ENCODE measurements at regions not wholly inside any gene's neighbourhood (a gene's known extent, or its start where the extent isn't known, plus 50 kb on each side); places are given as distances from the start of the nearest gene placed in this dataset.
"Not testable (repeated sequence)": the region's sequence is repeated elsewhere in the genome, so short reads cannot be mapped to it uniquely, and the experiment has no call there.

DNA sequence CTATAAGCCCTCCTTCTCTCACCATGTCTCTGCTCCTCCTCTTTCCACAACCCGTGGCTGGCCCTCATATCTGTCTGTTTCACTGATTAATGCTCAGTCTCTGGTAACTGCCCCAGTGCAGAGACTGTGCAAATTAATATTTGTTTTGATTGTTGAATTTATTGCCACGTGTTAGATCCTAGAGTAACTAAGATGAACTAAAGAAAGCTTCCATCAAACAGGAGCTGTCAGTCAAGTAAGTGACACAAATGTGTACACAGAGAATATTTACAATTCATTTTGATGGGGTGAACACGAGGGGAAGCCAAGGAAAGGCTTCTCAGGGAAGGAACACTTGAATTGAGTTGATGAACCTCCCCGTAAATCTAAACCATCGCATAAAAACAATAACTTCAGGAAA is 182.5 kb downstream of the BAMBI start:
- DNase-seq (ENCODE audit: low read depth in 2 of 2): no peak

DNA sequence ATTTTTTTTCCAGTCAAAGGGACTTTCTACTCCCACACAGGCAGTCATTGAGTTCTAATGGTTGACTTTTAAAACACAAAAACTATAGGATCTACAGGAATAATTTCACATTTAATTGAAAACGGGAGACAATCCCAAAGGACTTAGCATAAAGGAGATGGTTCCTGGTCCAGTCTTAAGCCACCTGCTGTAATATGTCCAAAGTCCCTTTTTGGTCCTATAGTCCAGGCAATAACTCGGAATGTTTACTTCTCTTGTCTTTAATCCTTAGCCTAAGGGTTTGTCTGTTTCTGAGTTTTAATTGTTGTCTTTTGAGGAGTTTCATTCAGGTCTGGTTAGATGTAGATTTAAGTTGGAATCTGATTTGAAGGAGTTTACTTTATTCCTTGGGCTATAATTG is 184.9 kb downstream of the BAMBI start:
- no peak for DNase-seq (ENCODE audit: low read depth in 2 of 2)

DNA sequence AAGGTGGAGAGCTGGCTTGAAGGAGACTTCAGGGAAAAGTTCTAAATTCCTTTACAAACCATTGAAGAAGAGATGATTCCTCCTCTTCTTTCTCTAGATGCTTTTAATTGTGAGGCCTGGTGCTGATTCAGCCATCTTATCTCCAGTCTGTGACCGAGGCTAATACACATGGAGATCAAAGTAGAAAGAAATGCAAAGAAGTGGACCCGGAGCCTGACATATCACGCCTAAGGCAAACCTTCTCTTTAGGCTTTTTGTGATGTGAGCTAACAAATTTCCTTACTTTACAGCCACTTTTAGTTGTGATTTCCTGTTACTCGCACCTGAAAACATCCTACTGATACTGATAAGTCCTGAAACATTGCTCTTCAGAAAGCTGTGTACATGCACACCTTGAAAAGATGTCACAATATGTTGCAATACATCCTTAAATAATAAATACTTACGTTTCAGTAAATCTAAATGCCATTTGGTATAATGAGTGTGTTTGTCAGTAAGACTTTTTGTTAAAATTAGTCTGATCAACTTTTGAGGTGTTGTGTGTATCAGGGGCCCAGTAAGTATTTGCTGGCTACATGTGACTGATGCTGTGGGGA is 192.4 kb downstream of the BAMBI start:
- no peak for DNase-seq (ENCODE audit: low read depth in 2 of 2)

DNA sequence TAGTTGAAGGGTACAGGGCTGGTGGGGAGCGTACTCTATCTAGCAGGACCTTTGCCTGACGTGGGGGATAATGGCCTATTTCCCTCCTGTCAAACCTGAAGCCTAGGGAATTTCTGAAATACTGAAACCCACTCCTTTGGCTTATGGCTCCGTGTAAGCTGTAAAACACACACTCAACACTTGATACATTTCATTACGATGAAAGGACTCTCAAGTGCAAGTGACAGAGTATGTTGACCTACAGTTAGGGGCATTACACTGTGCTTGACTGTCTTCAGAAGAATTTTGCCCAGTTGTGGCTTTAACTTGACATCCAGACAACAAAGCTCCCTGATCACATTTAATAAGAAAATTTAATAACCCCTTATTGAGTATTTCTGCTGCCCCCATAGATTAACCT is 194.3 kb downstream of the BAMBI start:
- DNase-seq (ENCODE audit: low read depth in 2 of 2): no peak

DNA sequence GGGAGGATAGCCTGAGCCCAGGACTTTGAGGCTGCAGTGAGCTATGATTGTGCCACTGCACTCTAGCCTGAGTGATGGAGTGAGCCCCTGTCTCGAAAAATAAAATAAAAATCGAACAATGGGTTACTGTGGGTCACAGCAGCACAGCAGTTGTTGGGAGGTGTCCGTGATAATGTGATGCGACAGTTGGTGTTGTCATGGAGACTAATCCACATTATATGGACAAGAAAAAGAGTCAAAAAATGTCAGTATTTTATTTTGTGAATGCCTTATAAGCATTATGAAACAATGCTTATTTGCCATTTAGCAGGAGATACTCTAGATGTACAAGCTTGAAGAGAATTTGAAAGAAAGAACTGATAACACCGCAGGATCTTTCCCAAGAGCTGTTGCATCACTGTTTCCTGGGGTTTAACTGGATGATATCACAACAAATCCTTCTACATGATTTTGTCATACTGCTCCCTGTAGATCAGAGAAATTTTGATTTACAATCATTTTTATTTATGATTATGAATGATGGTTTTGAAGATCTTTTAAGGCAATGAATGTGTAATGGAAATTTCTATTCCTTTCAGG is 195.4 kb downstream of the BAMBI start:
- DNase-seq (ENCODE audit: low read depth in 2 of 2): no peak

DNA sequence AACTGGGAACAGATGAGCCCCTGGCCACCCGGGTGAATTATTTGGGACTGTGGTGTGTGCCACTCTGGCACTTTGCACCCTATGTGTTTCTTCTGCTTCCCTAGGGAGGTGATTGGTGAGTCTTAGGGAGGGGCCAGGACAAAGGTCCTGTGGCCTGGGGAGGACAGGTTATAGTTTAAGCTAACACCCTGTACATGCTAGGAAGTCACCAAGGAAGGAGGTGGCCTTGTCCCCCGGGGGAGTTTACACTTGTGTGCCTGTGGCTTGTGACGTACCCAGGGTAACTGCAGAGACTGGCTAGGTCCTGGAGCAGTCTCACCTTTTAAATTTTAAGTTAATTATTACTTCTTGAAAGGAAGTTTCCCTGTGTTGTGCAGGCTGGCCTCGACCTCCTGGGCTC is 196.2 kb downstream of the BAMBI start:
- no peak for DNase-seq (ENCODE audit: low read depth in 2 of 2)

DNA sequence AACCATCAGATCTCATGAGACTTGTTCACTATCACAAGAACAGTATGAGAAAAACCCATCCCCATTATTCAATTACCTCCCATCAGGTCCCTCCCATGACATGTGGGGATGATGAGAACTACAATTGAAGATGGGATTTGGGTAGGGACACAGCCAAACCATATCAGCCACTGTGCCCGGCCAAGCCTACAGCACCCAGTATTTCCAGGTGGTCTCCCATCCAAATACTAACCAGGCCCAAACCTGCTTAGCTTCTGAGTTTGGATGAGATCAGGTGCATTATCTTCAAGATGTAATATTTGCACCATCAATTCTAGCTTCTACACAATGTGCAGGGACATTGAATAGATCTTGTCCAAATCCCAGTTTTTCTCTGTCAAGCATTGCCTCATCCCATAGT is 196.9 kb downstream of the BAMBI start:
- no peak for DNase-seq (ENCODE audit: low read depth in 2 of 2)

DNA sequence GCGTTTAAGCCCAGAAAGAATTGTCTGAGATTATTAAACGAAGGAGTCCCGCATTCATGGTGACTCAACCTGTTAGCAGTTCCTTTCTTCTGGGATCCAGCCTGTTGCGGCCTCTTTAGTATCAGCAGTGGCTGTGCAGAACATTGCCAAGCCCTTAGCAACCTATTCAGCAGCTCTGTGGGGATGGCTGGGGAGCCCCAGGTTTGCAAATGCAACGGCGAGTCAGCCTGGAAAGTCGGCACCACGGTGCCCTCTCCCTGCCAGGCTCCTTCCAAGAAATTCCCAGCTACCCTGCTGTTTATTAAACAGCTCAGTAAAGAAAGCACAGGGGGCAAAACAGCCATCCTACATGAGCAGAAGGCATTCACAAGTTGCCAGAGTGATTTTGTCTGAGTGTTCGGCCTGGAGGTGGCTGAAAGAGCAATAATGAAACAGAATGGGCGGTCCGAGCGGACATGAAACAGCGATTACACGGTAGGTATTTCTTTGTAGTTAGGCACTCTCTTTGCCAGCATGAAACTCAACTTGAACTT is 198.3 kb downstream of the BAMBI start:
- DNase-seq (ENCODE audit: low read depth in 2 of 2): no peak

DNA sequence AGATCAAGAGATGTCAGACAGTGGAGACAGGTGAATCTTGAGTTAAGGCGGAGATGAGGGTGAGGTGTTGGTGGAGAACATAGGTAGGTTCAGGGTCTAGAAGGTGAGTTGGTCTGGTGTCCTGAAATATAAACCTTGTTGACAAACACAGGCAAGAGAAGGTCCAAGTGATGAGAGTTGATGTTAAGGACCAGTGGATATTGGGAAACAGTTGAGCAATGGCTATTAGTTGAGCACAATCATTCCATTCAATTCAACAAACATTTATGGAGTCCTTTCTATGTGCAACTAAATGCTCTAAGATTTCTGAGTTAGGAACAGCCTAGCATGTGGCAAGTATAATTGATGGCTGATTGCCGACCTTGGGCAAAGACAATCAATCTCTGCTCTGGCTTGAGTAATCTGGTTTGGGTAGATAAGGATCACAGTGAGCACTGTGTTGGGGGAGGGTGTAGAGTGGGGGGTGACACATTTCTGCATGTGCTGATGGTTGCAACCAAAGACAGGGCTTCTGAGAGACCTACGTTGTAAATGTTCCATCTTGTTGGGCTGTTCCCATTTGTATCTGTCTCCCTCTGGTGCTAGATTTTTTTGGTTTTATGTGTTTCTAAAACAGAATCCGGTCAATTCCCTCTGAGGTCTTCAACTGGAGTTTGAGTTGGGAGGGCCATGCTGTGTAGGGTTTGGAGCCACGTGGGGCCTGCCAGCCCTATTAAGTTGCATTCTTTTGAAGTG is 201.1 kb downstream of the BAMBI start:
- no peak for DNase-seq (ENCODE audit: low read depth in 2 of 2)

DNA sequence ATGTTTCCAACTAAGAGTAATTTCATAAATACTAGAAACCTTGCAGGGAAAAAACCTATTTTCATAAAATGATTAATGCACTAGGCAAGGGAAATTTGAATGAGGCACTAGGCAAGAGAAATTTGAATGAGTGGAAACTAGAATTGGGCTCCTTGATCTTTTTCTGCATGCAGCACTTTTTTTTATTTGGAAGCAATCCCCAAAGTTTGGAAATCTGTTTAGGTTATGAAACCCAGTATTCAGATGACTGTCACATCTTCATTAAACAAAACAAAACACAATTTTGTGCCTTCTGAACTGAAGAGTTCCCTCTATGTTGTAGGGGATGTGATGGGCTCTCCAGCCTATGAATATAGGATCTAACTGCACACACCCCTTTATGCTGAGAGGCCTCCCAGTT is 201.9 kb downstream of the BAMBI start:
- DNase-seq (ENCODE audit: low read depth in 2 of 2): no peak

DNA sequence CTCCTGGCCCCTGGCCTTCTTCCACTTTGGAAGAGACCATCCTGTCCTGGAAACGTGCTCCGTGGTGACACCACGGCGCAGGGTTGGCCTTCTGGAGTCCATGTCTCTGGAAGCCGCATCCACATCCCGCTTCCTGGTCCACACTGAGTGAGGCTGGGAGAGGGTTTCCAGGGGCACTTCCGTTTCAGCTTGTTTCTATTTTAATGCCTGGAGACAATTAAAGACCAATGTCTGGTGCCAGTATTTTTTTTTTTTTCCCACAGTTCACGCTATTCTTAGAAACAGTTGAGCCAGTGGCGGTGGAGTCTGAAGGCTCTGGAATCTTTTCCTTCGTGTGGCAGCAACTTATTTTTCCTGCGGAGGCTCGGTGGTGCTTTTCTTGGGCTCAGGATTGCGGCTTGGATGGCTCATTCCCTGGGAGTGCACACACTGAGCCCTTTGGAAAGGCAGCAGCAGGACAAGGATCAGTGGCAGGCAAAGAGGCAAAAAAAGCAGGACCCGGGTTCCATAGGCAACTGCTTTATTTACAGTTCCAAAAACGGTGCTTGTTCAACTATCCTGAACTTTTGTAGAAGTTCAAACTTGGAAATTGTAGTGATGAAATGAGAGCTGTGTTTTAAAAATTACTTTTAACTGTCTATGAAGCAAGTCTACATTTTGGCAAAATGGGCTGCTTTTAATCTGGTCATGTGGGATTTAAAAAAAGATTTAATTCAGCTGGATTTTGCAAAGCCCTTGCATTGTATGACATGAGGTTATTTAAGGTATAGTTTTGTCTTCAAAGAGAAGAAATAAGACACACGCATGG is 202.8 kb downstream of the BAMBI start:
- no peak for DNase-seq (ENCODE audit: low read depth in 2 of 2)

DNA sequence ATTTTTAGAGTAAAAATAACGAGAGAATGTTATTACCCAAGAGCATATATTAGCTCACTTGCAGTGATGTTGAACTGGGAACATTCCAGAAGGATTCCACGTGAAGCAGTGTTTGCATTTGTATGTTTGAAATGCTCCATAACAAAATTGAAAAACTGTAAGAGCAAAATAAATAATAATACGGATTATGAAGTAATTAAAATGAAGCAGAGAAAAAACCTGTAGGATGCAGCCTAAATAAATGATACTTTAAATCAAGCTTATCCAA is 203.3 kb downstream of the BAMBI start:
- no peak for DNase-seq (ENCODE audit: low read depth in 2 of 2)

DNA sequence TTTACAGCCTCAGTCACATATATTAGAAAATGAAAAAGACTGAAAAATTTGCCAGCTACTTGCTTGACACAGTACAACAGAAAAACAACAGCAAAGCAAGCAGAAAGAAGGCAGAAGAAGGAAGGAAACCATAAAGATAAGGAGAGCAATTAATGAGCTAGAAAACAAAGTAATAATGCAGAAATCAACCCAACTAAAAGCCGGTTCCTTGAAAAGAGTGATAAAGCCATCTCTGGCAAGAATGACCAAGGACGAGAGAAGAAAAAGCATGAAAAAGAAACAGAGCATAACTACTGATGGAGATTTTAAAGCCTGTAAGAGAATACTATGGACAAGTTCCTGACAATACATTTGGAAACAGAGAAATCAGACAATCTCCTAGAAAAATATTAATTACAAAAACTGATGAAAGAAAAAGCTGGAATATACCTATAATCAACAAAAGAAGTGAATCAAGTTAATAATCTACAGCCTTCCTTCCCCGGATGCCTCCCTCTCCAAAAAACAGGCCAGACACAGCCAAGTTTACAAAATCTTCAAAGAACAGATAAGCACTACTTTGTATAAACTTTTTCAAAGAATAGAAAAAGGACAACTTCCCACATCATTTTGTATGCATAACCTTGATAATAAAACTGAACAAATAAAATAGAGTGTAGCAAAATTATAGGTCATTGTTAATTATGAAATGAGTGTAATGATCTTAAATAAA is 204.0 kb downstream of the BAMBI start:
- DNase-seq (ENCODE audit: low read depth in 2 of 2): no peak

DNA sequence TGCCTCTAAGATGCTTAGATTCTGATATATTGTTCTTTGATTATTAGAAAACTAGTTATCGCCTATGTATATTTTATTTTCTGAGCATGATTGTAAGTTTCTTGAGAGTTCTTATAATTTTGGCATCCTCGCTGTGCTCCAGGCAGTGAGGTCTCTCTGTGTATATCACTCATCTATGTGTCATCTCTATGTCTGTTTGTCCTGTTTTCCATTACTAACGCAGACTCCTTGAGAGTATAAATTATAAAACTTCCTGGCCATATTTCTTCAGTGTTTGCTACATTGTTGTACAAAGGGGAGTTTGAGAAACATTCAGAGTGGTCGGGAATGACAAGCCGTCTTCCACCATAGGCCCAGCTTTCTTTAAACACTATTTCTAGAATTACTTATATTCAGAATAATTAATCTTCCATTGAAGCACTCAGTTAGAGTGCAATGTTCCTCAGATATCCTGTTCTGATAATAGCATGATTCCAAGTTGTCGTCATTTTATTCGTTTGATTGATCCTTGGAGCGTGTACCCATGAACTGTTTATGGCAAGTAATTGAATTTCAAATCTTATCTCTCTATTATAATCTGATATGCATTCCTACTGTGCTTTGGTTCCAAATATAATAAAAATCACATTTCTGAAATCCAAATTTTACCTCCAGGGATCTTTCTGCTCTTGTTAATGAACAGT is 206.6 kb downstream of the BAMBI start:
- no peak for DNase-seq (ENCODE audit: low read depth in 2 of 2)

DNA sequence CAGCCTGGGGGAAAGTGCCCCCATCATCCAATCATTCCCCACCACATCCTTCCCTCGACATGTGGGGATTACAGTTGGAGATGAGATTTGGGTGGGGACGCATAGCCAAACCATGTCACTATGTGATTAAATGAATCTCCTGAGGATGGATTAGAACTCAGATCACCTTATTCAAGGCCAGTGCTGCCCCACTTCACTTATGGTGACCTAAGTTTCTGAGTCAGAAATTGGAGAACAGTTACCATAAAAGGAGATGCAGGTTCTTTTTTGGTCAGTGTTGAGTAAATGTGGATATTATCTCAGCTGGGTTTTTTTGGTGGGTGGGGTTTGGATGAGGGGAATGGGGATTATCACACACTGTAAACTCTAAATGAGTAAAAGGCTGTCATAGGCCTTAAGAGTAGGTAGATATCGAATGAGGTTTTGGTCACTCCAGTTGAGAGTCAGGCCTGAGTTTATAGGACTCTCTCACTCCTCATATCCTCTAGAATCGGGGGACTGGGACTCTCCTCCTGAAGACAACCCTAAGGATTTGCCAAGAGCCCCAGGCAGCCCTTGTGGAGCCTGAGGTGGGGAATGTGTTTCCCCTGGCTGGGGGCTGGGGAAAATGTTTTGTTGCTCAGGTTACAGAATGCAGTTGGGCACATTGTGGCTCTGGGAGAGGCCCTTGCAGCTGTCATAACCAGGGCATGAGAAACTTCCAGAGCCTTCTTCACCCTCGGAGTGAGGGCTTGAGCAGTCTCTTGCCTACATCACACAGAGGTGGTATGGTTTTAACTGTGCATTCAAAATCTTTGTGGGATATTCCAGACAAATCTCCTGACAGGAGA is 213.0 kb downstream of the BAMBI start:
- no peak for DNase-seq (ENCODE audit: low read depth in 2 of 2)

DNA sequence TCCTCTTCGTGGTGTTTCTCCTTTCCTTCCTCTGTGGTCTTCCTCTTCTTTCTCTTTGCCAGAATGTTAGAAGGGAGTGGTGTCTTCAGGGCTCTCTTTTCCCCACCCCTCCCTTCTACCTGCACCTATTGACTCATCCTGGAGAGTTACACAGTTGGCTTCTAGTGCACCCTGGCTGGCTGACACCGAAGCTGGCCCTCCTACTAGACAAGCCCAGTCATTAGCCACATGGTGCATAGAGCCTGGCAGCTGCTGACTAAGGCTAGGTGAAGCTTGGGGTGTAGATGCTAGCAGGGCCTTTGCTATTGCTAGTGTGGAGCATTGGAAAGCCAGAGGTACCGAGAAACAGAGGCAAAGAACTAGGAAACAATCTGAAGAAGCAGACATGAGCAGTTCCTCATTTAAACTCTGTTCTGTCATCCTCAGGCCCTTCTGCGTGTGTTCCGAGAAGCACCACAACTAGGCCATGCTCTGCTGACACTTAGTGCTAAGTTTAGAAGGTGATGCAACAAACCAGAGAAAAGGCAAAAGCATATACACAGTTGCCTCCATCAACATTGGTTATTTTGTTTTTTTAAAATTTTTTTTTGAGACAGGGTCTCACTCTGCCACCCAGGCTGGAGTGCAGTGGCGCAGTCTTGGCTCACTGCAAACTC is 213.9 kb downstream of the BAMBI start:
- DNase-seq (ENCODE audit: low read depth in 2 of 2): no peak

DNA sequence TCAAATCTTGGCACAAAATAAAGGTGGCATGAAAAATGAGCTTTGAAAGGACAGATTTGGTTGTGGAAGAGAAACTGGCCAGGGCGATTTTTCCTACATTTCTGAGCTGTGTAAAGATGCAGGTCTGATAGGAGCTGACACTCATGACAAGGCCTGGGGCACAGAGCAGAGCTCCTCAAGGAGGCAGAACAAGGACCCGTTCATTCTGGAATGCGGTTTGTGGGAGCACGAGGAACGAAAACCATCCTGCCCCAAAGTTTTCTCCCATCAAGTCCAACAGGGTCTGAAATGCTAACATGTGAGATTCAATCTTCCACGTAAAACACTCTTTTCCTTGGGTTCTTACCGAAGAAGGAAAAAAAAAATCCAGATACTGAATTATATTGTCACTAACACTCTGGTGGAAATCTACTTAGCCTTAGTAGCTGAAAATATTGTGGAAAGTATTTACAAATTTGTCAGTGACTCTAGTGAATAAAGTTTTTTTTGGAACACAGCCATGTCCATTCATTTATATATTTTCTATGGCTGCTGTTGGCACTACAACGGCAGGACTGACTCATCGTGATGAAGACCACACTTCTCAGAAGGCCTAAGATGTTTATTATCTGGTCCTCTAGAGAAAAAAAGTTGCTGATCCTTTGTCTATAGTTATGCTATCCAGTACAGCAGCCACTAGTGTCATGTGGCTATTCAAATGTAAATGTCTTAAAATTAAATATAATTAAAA is 215.7 kb downstream of the BAMBI start:
- DNase-seq (ENCODE audit: low read depth in 2 of 2): no peak

DNA sequence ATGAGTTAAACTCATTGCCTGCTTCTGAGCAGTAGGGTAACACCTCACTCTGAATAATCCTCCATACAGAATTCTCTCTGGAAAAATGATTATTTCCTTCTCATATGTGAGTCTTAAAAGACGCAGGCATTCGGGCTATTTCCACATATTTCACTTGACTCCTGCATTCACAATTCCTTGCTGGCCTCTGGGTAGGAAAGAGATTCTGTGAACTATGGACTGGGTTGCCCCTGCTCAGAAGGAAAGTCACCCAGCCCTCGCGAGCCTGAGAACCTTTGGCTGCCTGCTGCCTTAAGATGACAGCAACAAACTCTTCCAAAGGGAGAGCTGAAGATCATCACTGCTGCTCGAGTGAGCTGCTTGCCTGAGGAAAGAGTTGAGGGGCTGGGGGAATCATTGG is 216.8 kb downstream of the BAMBI start:
- no peak for DNase-seq (ENCODE audit: low read depth in 2 of 2)

DNA sequence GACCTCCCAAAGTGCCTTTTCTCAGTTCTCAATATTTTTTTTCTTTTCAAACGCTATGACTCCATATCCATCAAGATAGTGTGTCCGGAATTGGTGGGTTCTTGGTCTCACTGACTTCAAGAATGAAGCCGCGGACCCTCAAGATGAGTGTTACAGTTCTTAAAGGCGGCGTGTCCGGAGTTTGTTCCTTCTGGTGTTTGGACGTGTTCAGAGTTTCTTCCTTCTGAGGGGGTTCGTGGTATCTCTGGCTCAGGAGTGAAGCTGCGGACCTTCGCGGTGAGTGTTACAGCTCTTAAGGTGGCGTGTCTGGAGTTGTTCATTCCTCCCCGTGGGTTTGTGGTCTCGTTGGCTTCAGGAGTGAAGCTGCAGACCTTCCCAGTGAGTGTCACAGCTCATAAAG is 218.3 kb downstream of the BAMBI start:
- not testable (repeated sequence) for DNase-seq (ENCODE audit: low read depth in 2 of 2)
